Esophagus muscularis mucosa (tissue), 4 donors: ENCODE measurements at regions not wholly inside any gene's neighbourhood (a gene's known extent, or its start where the extent isn't known, plus 50 kb on each side); places are given as distances from the start of the nearest gene placed in this dataset.
"Not testable (repeated sequence)": the region's sequence is repeated elsewhere in the genome, so short reads cannot be mapped to it uniquely, and the experiment has no call there.

Source experiments
- EP300 ChIP-seq: sonication (generic); formaldehyde crosslinking; IDR thresholded peaks from one replicate; pipeline ENCODE4 v1.6.1; 2017; ENCODE audit warnings: antibody characterized with exemption
- POLR2A ChIP-seq: fragments of 450-650 bp; IDR thresholded peaks from one replicate; pipeline ENCODE4 v1.6.1; 2017; ENCODE audit warnings: antibody characterized with exemption, moderate library complexity, mild to moderate bottlenecking, low read depth
- POLR2AphosphoS5 ChIP-seq, 2 donors: sonication (generic); formaldehyde crosslinking; IDR thresholded peaks; one replicate each; pipeline ENCODE4 v1.6.1; 2017; ENCODE audit warnings: antibody characterized with exemption in 2 of 2
- TF ChIP-seq, protein P1 (sequence below), 3 experiments: fragments of 200-600 bp in 2 of 3; fragments of 450-650 bp in 1 of 3; sonication (generic) in 2 of 3; IDR thresholded peaks; one replicate each; pipeline ENCODE4 v1.5.1; 2017 to 2019; ENCODE audit warnings: antibody characterized with exemption in 3 of 3, mild to moderate bottlenecking in 2 of 3, moderate library complexity in 1 of 3

GRCh38 chr9:66830777-66831497 lies 69.6 kb upstream of the ZNF658 start:
- TF ChIP-seq, protein P1, sequence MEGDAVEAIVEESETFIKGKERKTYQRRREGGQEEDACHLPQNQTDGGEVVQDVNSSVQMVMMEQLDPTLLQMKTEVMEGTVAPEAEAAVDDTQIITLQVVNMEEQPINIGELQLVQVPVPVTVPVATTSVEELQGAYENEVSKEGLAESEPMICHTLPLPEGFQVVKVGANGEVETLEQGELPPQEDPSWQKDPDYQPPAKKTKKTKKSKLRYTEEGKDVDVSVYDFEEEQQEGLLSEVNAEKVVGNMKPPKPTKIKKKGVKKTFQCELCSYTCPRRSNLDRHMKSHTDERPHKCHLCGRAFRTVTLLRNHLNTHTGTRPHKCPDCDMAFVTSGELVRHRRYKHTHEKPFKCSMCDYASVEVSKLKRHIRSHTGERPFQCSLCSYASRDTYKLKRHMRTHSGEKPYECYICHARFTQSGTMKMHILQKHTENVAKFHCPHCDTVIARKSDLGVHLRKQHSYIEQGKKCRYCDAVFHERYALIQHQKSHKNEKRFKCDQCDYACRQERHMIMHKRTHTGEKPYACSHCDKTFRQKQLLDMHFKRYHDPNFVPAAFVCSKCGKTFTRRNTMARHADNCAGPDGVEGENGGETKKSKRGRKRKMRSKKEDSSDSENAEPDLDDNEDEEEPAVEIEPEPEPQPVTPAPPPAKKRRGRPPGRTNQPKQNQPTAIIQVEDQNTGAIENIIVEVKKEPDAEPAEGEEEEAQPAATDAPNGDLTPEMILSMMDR (IDR thresholded peaks at IDR 0.05): not testable (repeated sequence)
- not testable (repeated sequence) for TF ChIP-seq POLR2A; EP300; POLR2AphosphoS5 (IDR thresholded peaks at IDR 0.05)
